Esophagus muscularis mucosa (tissue), 3 donors: ENCODE measurements at regions not wholly inside any gene's neighbourhood (a gene's known extent, or its start where the extent isn't known, plus 50 kb on each side); places are given as distances from the start of the nearest gene placed in this dataset.

Experiments used
- CTCF ChIP-seq, 3 experiments: fragments of 200-600 bp in 2 of 3; fragments of 450-650 bp in 1 of 3; sonication (generic) in 2 of 3; IDR thresholded peaks; one replicate each; pipeline ENCODE4 v1.5.1; 2017 to 2019; ENCODE audit warnings: antibody characterized with exemption in 3 of 3, mild to moderate bottlenecking in 2 of 3, moderate library complexity in 1 of 3
- POLR2AphosphoS5 ChIP-seq, 2 donors: sonication (generic); formaldehyde crosslinking; IDR thresholded peaks; one replicate each; pipeline ENCODE4 v1.6.1; 2017; ENCODE audit warnings: antibody characterized with exemption in 2 of 2

- TF ChIP-seq POLR2AphosphoS5 (IDR thresholded peaks at IDR 0.05) (no peak), CTCF (IDR thresholded peaks at IDR 0.05) (no peak)
Measured at GRCh38 chr10:6702030-6702429, 122.0 kb upstream of the PRKCQ start.
